Endothelial cell of umbilical vein (primary cell): ENCODE measurements at regions not wholly inside any gene's neighbourhood (a gene's known extent, or its start where the extent isn't known, plus 50 kb on each side); places are given as distances from the start of the nearest gene placed in this dataset.
"Not testable (repeated sequence)": the region's sequence is repeated elsewhere in the genome, so short reads cannot be mapped to it uniquely, and the experiment has no call there.

Experiments
- CTCF ChIP-seq, 2 donors: IDR thresholded peaks; 1 replicate in 1 of 2; 2 replicates in 1 of 2; pipeline ENCODE4 v1.5.1; 2011; ENCODE audit warnings: low read length in 2 of 2, mild to moderate bottlenecking in 2 of 2, moderate library complexity in 2 of 2, control low read depth in 1 of 2, inconsistent platforms in 1 of 2, low read depth in 1 of 2; ENCODE audit not compliant: insufficient read depth in 1 of 2; ENCODE audit errors: extremely low read depth in 1 of 2
- EZH2 ChIP-seq: IDR thresholded peaks from 2 replicates; pipeline ENCODE4 v1.6.1; 2012; ENCODE audit warnings: borderline replicate concordance, low read depth, mild to moderate bottlenecking, moderate library complexity, low read length, inconsistent platforms; ENCODE audit not compliant: severe bottlenecking
- FOS ChIP-seq: IDR thresholded peaks from 2 replicates; pipeline ENCODE4 v1.6.1; 2011; ENCODE audit warnings: mild to moderate bottlenecking, low read length, moderate library complexity, borderline replicate concordance; ENCODE audit not compliant: insufficient read depth
- JUN ChIP-seq: IDR thresholded peaks from 2 replicates; pipeline ENCODE4 v1.6.1; 2011; ENCODE audit warnings: borderline replicate concordance, low read depth; ENCODE audit not compliant: insufficient read length, insufficient read depth
- MAX ChIP-seq: IDR thresholded peaks from 2 replicates; pipeline ENCODE4 v1.6.1; 2011; ENCODE audit not compliant: insufficient read depth, insufficient read length
- MYC ChIP-seq: IDR thresholded peaks from one replicate; pipeline ENCODE4 v1.6.1; 2011; ENCODE audit warnings: mild to moderate bottlenecking, low read depth, low read length
- POLR2A ChIP-seq: IDR thresholded peaks from 2 replicates; pipeline ENCODE4 v1.6.1; 2012; ENCODE audit warnings: low read depth, mild to moderate bottlenecking, control low read depth, low read length
- POLR2AphosphoS5 ChIP-seq: IDR thresholded peaks from 2 replicates; pipeline ENCODE4 v1.6.1; 2012; ENCODE audit warnings: low read depth, mild to moderate bottlenecking, control low read depth, low read length, moderate library complexity; ENCODE audit not compliant: insufficient read depth

GRCh38 chr9:41779897-41780406 lies 349.3 kb downstream of the CNTNAP3B start:
- not testable (repeated sequence) for TF ChIP-seq CTCF (IDR thresholded peaks at IDR 0.05; ENCODE audit: extremely low read depth in 1 of 2, insufficient read depth in 1 of 2, low read depth in 1 of 2, low read length in 2 of 2); POLR2A; EZH2; POLR2AphosphoS5; MYC; MAX; FOS; JUN
